Psoas muscle (tissue), 7 donors: ENCODE measurements at regions not wholly inside any gene's neighbourhood (a gene's known extent, or its start where the extent isn't known, plus 50 kb on each side); places are given as distances from the start of the nearest gene placed in this dataset.

ENCODE experiments used
- ATAC-seq, 4 donors: fragments of 200-7000 bp; cut with Tn5 transposase; one replicate each; pipeline ENCODE4 v1.9.1; 2020; ENCODE audit warnings: moderate library complexity in 3 of 4, mild to moderate bottlenecking in 2 of 4
- DNase-seq, 2 donors: peaks; one replicate each; pipeline ENCODE4 v3.0.0-alpha.2; 2020
- H3K27ac ChIP-seq: fragments of 200-600 bp; one replicate; pipeline ENCODE4 v1.8.0; 2022
- H3K27me3 ChIP-seq, 3 donors: fragments of 200-600 bp in 1 of 3; one replicate each; pipeline versions ENCODE4 v1.6.1 to v1.8.0; 2013 to 2022; ENCODE audit warnings: low read length in 2 of 3, mild to moderate bottlenecking in 2 of 3, moderate library complexity in 1 of 3; ENCODE audit not compliant: insufficient read depth in 3 of 3
- H3K36me3 ChIP-seq, 2 donors: fragments of 200-600 bp in 1 of 2; one replicate each; pipeline versions ENCODE4 v1.6.1 to v1.8.0; 2013 to 2022; ENCODE audit warnings: low read depth in 1 of 2, mild to moderate bottlenecking in 1 of 2, moderate library complexity in 1 of 2; ENCODE audit not compliant: insufficient read depth in 1 of 2
- H3K4me1 ChIP-seq: fragments of 200-600 bp; one replicate; pipeline ENCODE4 v1.8.0; 2022
- H3K4me3 ChIP-seq: fragments of 200-600 bp; one replicate; pipeline ENCODE4 v1.8.0; 2022; ENCODE audit warnings: mild to moderate bottlenecking
- H3K9me3 ChIP-seq: fragments of 200-600 bp; one replicate; pipeline ENCODE4 v1.8.0; 2022
- CTCF ChIP-seq: fragments of 200-600 bp; IDR thresholded peaks from one replicate; pipeline ENCODE4 v1.8.0; 2022; ENCODE audit warnings: antibody characterized with exemption
- WGBS, 3 donors: extraction: QIAGEN DNeasy Blood & Tissue Kit; methylation state at CpG; one replicate each; pipeline versions ENCODE4 v1.1.6 to v1.1.7; 2013; 5-methylcytosine and 5-hydroxymethylcytosine counted together
- intact Hi-C, 2 donors: fragments of 100-400 bp; cut with DNase I; formaldehyde crosslinking; loops; one replicate each; pipeline versions ENCODE4 v1.11.0 to v1.14.2; 2022
- donor health status: healthy with polysubstance abuse.
- donor health status: DM: no; HTN: no; CAD: no; lungs with moderate emphysema.
- donor health status: Bipolar disorder and iron deficiency.
- donor health status: healthy.
- donor health status: DM: yes; HTN: yes; CAD: no.
- donor health status: DM: no; HTN: no; CAD: no.
- donor health status: DM: yes; HTN: yes; CAD: no.

- no peaks in the 10 kb centered on the region for H3K27me3 ChIP-seq
- no peaks in the 10 kb centered on the region for H3K9me3 ChIP-seq
- H3K4me1 ChIP-seq: no peaks in the 10 kb centered on the region
- DNase-seq: no peak
- no peaks in the 10 kb centered on the region for H3K36me3 ChIP-seq
- H3K27ac ChIP-seq: no peak overlapping the region
- 87 to 93% (median 91%) methylated on average over 2 of the region's 2 CpGs for WGBS, 3 donors
- H3K4me3 ChIP-seq: no peak overlapping the region
- intact Hi-C loops: no loop called here
- no peak for TF ChIP-seq CTCF
- ATAC-seq: no peak
Observed at GRCh38 chr2:225781145-225781544, 381.6 kb downstream of the NYAP2 start.

GRCh38 chr2:225779829-225780228, 380.3 kb downstream of the NYAP2 start:
- Histone ChIP-seq H3K27me3 (no peaks in the 10 kb centered on the region), H3K9me3 (no peaks in the 10 kb centered on the region), H3K36me3 (no peaks in the 10 kb centered on the region), H3K27ac (no peak overlapping the region), H3K4me3 (no peak overlapping the region), H3K4me1 (no peaks in the 10 kb centered on the region)
- intact Hi-C loops: no loop called here
- 33 to 70% (median 33%) methylated on average over 1 of the region's 1 CpG for WGBS, 3 donors
- no peak for DNase-seq
- no peak for TF ChIP-seq CTCF
- ATAC-seq: no peak

GRCh38 chr2:225773148-225773547, 373.6 kb downstream of the NYAP2 start:
- H3K27ac ChIP-seq: no peak overlapping the region
- ATAC-seq (no peak), DNase-seq (no peak)
- H3K27me3 ChIP-seq: no peaks in the 10 kb centered on the region
- intact Hi-C loops: no loop called here
- TF ChIP-seq CTCF: no peak
- H3K9me3 ChIP-seq: no peaks in the 10 kb centered on the region
- H3K36me3 ChIP-seq: no peaks in the 10 kb centered on the region
- no peak overlapping the region for H3K4me3 ChIP-seq
- no peaks in the 10 kb centered on the region for H3K4me1 ChIP-seq
- 32 to 38% (median 37%) methylated on average over 2 of the region's 2 CpGs for WGBS, 3 donors

- Histone ChIP-seq H3K9me3 (no peaks in the 10 kb centered on the region), H3K27ac (no peak overlapping the region), H3K27me3 (no peaks in the 10 kb centered on the region), H3K4me1 (no peaks in the 10 kb centered on the region), H3K36me3 (no peaks in the 10 kb centered on the region), H3K4me3 (no peak overlapping the region)
- intact Hi-C loops: no loop called here
- 97 to 98% (median 97%) methylated on average over 2 of the region's 2 CpGs for WGBS, 3 donors
- no peak for ATAC-seq
- no peak for DNase-seq
- TF ChIP-seq CTCF: no peak
Observed at GRCh38 chr2:225771701-225772100, 372.2 kb downstream of the NYAP2 start.

- WGBS, 3 donors: 91 to 97% (median 93%) methylated on average over 3 of the region's 3 CpGs
Observed at GRCh38 chr2:225768741-225769140, 369.2 kb downstream of the NYAP2 start.

More at GRCh38 chr2:225768741-225769140, 369.2 kb downstream of the NYAP2 start:
- Histone ChIP-seq H3K9me3 (no peaks in the 10 kb centered on the region), H3K4me3 (no peak overlapping the region), H3K27ac (no peak overlapping the region), H3K27me3 (no peaks in the 10 kb centered on the region), H3K4me1 (no peaks in the 10 kb centered on the region), H3K36me3 (peaks cover 0 to 3% of the 10 kb centered on the region in 2 donors)
- DNase-seq (no peak), ATAC-seq (no peak)
- intact Hi-C loops: no loop called here
- no peak for TF ChIP-seq CTCF
